DOHH2 (cell line): ENCODE measurements at regions not wholly inside any gene's neighbourhood (a gene's known extent, or its start where the extent isn't known, plus 50 kb on each side); places are given as distances from the start of the nearest gene placed in this dataset.

Experiments used
- CTCF ChIP-seq: fragments of 200-600 bp; sonication (generic); IDR thresholded peaks from one replicate; pipeline ENCODE4 v1.5.1; 2014; ENCODE audit warnings: antibody characterized with exemption, mild to moderate bottlenecking, low read depth, low read length; ENCODE audit not compliant: poor library complexity, severe bottlenecking
- EZH2phosphoT487 ChIP-seq: fragments of 200-600 bp; sonication (generic); IDR thresholded peaks from 2 replicates; pipeline ENCODE4 v1.6.1; 2017; ENCODE audit warnings: borderline replicate concordance, mild to moderate bottlenecking, antibody characterized with exemption, low read length, moderate library complexity, mixed read lengths

- TF ChIP-seq CTCF (peak; percentile 84), EZH2phosphoT487 (no peak)
Observed at GRCh38 chr5:42057254-42057690, 132.2 kb downstream of the FBXO4 start.
